H9 (cell line): ENCODE measurements at regions not wholly inside any gene's neighbourhood (a gene's known extent, or its start where the extent isn't known, plus 50 kb on each side); places are given as distances from the start of the nearest gene placed in this dataset.

Source experiments
- DNase-seq: peaks from one replicate; pipeline ENCODE4 v3.0.0-alpha.2; 2017
- H2AFZ ChIP-seq: one replicate; pipeline ENCODE4 v1.6.1; 2013; ENCODE audit warnings: mild to moderate bottlenecking, low read length, control low read depth, moderate library complexity
- H2AK5ac ChIP-seq: 2 replicates; pipeline ENCODE4 v1.6.1; 2013; ENCODE audit warnings: low read length, control low read depth, mixed read lengths; ENCODE audit not compliant: insufficient read length
- H2BK120ac ChIP-seq: one replicate; pipeline ENCODE4 v1.6.1; 2013; ENCODE audit warnings: low read depth, mild to moderate bottlenecking, low read length, control low read depth, inconsistent platforms; ENCODE audit not compliant: poor library complexity, severe bottlenecking
- H2BK12ac ChIP-seq: 2 replicates; pipeline ENCODE4 v1.6.1; 2013; ENCODE audit warnings: low read length, control low read depth, mixed read lengths, low read depth; ENCODE audit not compliant: insufficient read length
- H2BK15ac ChIP-seq: 2 replicates; pipeline ENCODE4 v1.6.1; 2013; ENCODE audit warnings: low read depth, low read length, control low read depth
- H2BK20ac ChIP-seq: one replicate; pipeline ENCODE4 v1.6.1; 2013; ENCODE audit warnings: low read depth, mild to moderate bottlenecking, low read length, control low read depth, inconsistent platforms; ENCODE audit not compliant: poor library complexity, severe bottlenecking
- H2BK5ac ChIP-seq: 2 replicates; pipeline ENCODE4 v1.6.1; 2013; ENCODE audit warnings: low read length, control low read depth, mixed read lengths; ENCODE audit not compliant: insufficient read length
- H3K14ac ChIP-seq: 2 replicates; pipeline ENCODE4 v1.6.1; 2013; ENCODE audit warnings: low read length, control low read depth; ENCODE audit not compliant: insufficient read depth
- H3K18ac ChIP-seq: 2 replicates; pipeline ENCODE4 v1.6.1; 2013; ENCODE audit warnings: low read depth, mild to moderate bottlenecking, mixed read lengths, low read length, control low read depth; ENCODE audit not compliant: insufficient read length
- H3K23ac ChIP-seq: 2 replicates; pipeline ENCODE4 v1.6.1; 2013; ENCODE audit warnings: low read length, control low read depth, mixed read lengths, low read depth; ENCODE audit not compliant: insufficient read length
- H3K23me2 ChIP-seq: 2 replicates; pipeline ENCODE4 v1.6.1; 2013; ENCODE audit warnings: low read depth, mild to moderate bottlenecking, mixed read lengths, low read length, control low read depth; ENCODE audit not compliant: insufficient read length, poor library complexity, severe bottlenecking
- H3K27ac ChIP-seq: 2 replicates; pipeline ENCODE4 v1.5.1; 2013; ENCODE audit warnings: low read length, control low read depth, mixed read lengths, low read depth; ENCODE audit not compliant: insufficient read length
- H3K27me3 ChIP-seq: 2 replicates; pipeline ENCODE4 v1.6.1; 2013; ENCODE audit warnings: low read length, control low read depth, inconsistent platforms; ENCODE audit not compliant: insufficient read depth
- H3K4ac ChIP-seq: 2 replicates; pipeline ENCODE4 v1.6.1; 2013; ENCODE audit warnings: low read depth, mild to moderate bottlenecking, control low read depth, inconsistent platforms, low read length, moderate library complexity
- H3K4me1 ChIP-seq: 2 replicates; pipeline ENCODE4 v1.6.1; 2013; ENCODE audit warnings: low read length, control low read depth, inconsistent platforms; ENCODE audit not compliant: insufficient read depth
- H3K4me2 ChIP-seq: 2 replicates; pipeline ENCODE4 v1.6.1; 2013; ENCODE audit warnings: low read length, control low read depth, mixed read lengths; ENCODE audit not compliant: insufficient read length, insufficient read depth
- H3K56ac ChIP-seq: 2 replicates; pipeline ENCODE4 v1.6.1; 2013; ENCODE audit warnings: low read depth, mild to moderate bottlenecking, mixed read lengths, low read length, control low read depth; ENCODE audit not compliant: insufficient read length
- H3K79me1 ChIP-seq: 2 replicates; pipeline ENCODE4 v1.6.1; 2013; ENCODE audit warnings: low read depth, mild to moderate bottlenecking, moderate library complexity, low read length, control low read depth, inconsistent platforms; ENCODE audit not compliant: insufficient read depth, poor library complexity, severe bottlenecking
- H3K79me2 ChIP-seq: 2 replicates; pipeline ENCODE4 v1.6.1; 2013; ENCODE audit warnings: low read length, control low read depth, inconsistent platforms; ENCODE audit not compliant: insufficient read depth
- H3K9ac ChIP-seq: 2 replicates; pipeline ENCODE4 v1.6.1; 2013; ENCODE audit warnings: low read length, control low read depth, mixed read lengths; ENCODE audit not compliant: insufficient read length; ENCODE audit errors: extremely low read depth
- H3K9me3 ChIP-seq: one replicate; pipeline ENCODE4 v1.6.1; 2013; ENCODE audit warnings: low read depth, low read length, inconsistent platforms; ENCODE audit not compliant: control insufficient read depth
- H3T11ph ChIP-seq: one replicate; pipeline ENCODE4 v1.6.1; 2013; ENCODE audit warnings: mild to moderate bottlenecking, low read length, control low read depth, inconsistent platforms
- H4K20me1 ChIP-seq: one replicate; pipeline ENCODE4 v1.6.1; 2013; ENCODE audit not compliant: control insufficient read depth, insufficient read length, insufficient read depth
- H4K5ac ChIP-seq: 2 replicates; pipeline ENCODE4 v1.6.1; 2013; ENCODE audit warnings: low read depth, mild to moderate bottlenecking, mixed read lengths, low read length, control low read depth; ENCODE audit not compliant: insufficient read length
- H4K8ac ChIP-seq: replicated peaks from 2 replicates; pipeline ENCODE4 v1.6.1; 2013; ENCODE audit warnings: low read length, control low read depth, mixed read lengths, low read depth; ENCODE audit not compliant: insufficient read length
- H4K91ac ChIP-seq: 2 replicates; pipeline ENCODE4 v1.6.1; 2013; ENCODE audit warnings: low read depth, mild to moderate bottlenecking, moderate library complexity, mixed read lengths, low read length, control low read depth; ENCODE audit not compliant: insufficient read length
- H3K27ac Mint-ChIP-seq, 3 experiments: 2 replicates in 2 of 3; 3 replicates in 1 of 3; pipeline ENCODE4 v1.8.0; 2020 to 2021; ENCODE audit warnings: mixed read lengths in 3 of 3, mild to moderate bottlenecking in 1 of 3, moderate library complexity in 1 of 3
- H3K27me3 Mint-ChIP-seq: 2 replicates; pipeline ENCODE4 v1.8.0; 2021; ENCODE audit warnings: low read depth, mild to moderate bottlenecking, moderate library complexity, mixed read lengths
- H3K36me3 Mint-ChIP-seq, 3 experiments: 2 replicates in 2 of 3; 3 replicates in 1 of 3; pipeline ENCODE4 v1.8.0; 2020 to 2021; ENCODE audit warnings: low read depth in 3 of 3, mixed read lengths in 3 of 3; ENCODE audit not compliant: insufficient read depth in 1 of 3
- H3K4me1 Mint-ChIP-seq, 2 experiments: 2 replicates each; pipeline ENCODE4 v1.8.0; 2020; ENCODE audit warnings: mixed read lengths in 2 of 2
- H3K4me3 Mint-ChIP-seq, 2 experiments: 2 replicates in 1 of 2; 3 replicates in 1 of 2; pipeline ENCODE4 v1.8.0; 2020 to 2021; ENCODE audit warnings: mild to moderate bottlenecking in 2 of 2, mixed read lengths in 2 of 2, moderate library complexity in 1 of 2
- H3K9me3 Mint-ChIP-seq, 2 experiments: 2 replicates in 1 of 2; 3 replicates in 1 of 2; pipeline ENCODE4 v1.8.0; 2020; ENCODE audit warnings: mild to moderate bottlenecking in 2 of 2, mixed read lengths in 2 of 2, moderate library complexity in 1 of 2
- WGBS: extraction: QIAGEN DNeasy Blood & Tissue Kit; methylation state at CpG from one replicate; pipeline ENCODE4 v1.1.7; 2013; ENCODE audit warnings: missing lambda C conversion rate, low lambda C conversion rate, mixed read lengths; ENCODE audit not compliant: insufficient read length; ENCODE audit errors: extremely low coverage; 5-methylcytosine and 5-hydroxymethylcytosine counted together
- TF ChIP-seq, protein P1 (sequence below): fragments of 200-600 bp; sonication (generic); conservative IDR thresholded peaks from 3 replicates; pipeline ENCODE4 v1.8.0; 2021; ENCODE audit warnings: antibody characterized with exemption, mild to moderate bottlenecking

DNA sequence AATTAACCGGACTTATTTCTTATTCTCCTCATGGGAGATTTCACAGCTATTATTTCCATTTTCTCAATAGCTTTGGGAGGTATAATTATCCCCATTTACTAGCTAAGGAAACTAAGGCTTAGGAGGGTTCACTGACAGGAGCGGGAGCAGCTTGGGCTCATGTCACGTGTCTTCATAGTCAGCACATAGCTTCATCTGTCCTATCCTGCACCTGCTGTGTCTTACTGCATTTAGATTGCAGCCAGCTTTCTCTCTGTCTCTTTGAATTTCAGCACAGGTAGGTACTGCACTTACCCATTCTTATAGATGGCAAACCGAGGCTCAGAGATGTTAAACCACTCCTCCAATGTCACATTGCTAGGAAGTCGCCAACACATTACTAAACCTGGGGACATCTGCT lies 839.9 kb downstream of the MAFB start:
- no peaks in the 10 kb centered on the region for H3K4me1 ChIP-seq
- no peaks in the 10 kb centered on the region; the same call in 1 of the 2 replicates for H3K27me3 Mint-ChIP-seq
- no peak overlapping the region for H2AFZ ChIP-seq
- no peak overlapping the region for H4K91ac ChIP-seq
- no peaks in the 10 kb centered on the region for H4K20me1 ChIP-seq
- no peaks in the 10 kb centered on the region for H3K36me3 Mint-ChIP-seq
- no peak overlapping the region for H2BK15ac ChIP-seq
- no peak overlapping the region for H3K9ac ChIP-seq
- no peaks in the 10 kb centered on the region for H3K27me3 ChIP-seq
- H3K9me3 ChIP-seq, result no peaks in the 10 kb centered on the region
- no peaks in the 10 kb centered on the region for H3K79me1 ChIP-seq
- no CpG with 5 or more reads among the region's 5 CpGs for WGBS
- no peak overlapping the region for H3K4ac ChIP-seq
- H3T11ph ChIP-seq, result no peak overlapping the region
- no peak for DNase-seq
- H3K14ac ChIP-seq, result no peak overlapping the region
- no peak overlapping the region for H2BK20ac ChIP-seq
- no peak overlapping the region for H2BK12ac ChIP-seq
- H3K9me3 Mint-ChIP-seq, result no peaks in the 10 kb centered on the region; a peak in 1 of 5 replicates
- peaks cover 24 to 35% of the 10 kb centered on the region in 2 experiments for H3K4me1 Mint-ChIP-seq
- no peak overlapping the region for H3K27ac Mint-ChIP-seq
- no peak overlapping the region for H3K4me3 Mint-ChIP-seq
- no peak overlapping the region for H2BK120ac ChIP-seq
- no peak overlapping the region for H3K18ac ChIP-seq
- no peaks in the 10 kb centered on the region for H3K79me2 ChIP-seq
- H2BK5ac ChIP-seq, result no peak overlapping the region
- no peak overlapping the region for H3K23ac ChIP-seq
- TF ChIP-seq, protein P1, sequence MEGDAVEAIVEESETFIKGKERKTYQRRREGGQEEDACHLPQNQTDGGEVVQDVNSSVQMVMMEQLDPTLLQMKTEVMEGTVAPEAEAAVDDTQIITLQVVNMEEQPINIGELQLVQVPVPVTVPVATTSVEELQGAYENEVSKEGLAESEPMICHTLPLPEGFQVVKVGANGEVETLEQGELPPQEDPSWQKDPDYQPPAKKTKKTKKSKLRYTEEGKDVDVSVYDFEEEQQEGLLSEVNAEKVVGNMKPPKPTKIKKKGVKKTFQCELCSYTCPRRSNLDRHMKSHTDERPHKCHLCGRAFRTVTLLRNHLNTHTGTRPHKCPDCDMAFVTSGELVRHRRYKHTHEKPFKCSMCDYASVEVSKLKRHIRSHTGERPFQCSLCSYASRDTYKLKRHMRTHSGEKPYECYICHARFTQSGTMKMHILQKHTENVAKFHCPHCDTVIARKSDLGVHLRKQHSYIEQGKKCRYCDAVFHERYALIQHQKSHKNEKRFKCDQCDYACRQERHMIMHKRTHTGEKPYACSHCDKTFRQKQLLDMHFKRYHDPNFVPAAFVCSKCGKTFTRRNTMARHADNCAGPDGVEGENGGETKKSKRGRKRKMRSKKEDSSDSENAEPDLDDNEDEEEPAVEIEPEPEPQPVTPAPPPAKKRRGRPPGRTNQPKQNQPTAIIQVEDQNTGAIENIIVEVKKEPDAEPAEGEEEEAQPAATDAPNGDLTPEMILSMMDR, result no peak
- no peak overlapping the region for H4K8ac ChIP-seq
- no peak overlapping the region for H3K56ac ChIP-seq
- H3K4me2 ChIP-seq, result no peak overlapping the region
- H2AK5ac ChIP-seq, result no peak overlapping the region
- H4K5ac ChIP-seq, result no peak overlapping the region
- H3K27ac ChIP-seq, result no peak overlapping the region
- no peaks in the 10 kb centered on the region for H3K23me2 ChIP-seq
